ENCODE measurements at regions not wholly inside any gene's neighbourhood (a gene's known extent, or its start where the extent isn't known, plus 50 kb on each side); places are given as distances from the start of the nearest gene placed in this dataset.

GRCh38 chr6:85241498-85242052 is 208.3 kb upstream of the NT5E start:
- H3K79me2 ChIP-seq (ENCODE audit: control insufficient read depth, insufficient read depth, low read length), result no peaks in the 10 kb centered on the region
- H3K4me2 ChIP-seq (replicated peaks; ENCODE audit: low read depth, low read length, poor library complexity, severe bottlenecking), result no peak overlapping the region
- ATAC-seq (ENCODE audit: low read depth) (no peak), DNase-seq (no peak)
- ChIA-PET CTCF (no interaction called here), POLR2A (no interaction called here)
- H3K4me3 Mint-ChIP-seq, result no peak overlapping the region
- TF ChIP-seq EZH2 (IDR thresholded peaks at IDR 0.05; ENCODE audit: borderline replicate concordance, insufficient read depth, low read depth, low read length, poor library complexity, severe bottlenecking) (no peak), CTCF (IDR thresholded peaks at IDR 0.05) (no peak)
- no peak overlapping the region for H2AFZ ChIP-seq (ENCODE audit: insufficient read depth, low read depth, low read length, poor library complexity, severe bottlenecking)
- WGBS (ENCODE audit: insufficient coverage), result no CpG with 5 or more reads among the region's 1 CpG
- no peak overlapping the region for H3K27ac Mint-ChIP-seq
- no peaks in the 10 kb centered on the region for H4K20me1 ChIP-seq (ENCODE audit: control insufficient read depth, insufficient read depth, low read length, poor library complexity, severe bottlenecking)
- H3K9ac ChIP-seq (ENCODE audit: low read length), result no peak overlapping the region
- H3K36me3 ChIP-seq (replicated peaks in 1 of 2; ENCODE audit: control extremely low read depth in 1 of 2, control insufficient read depth in 1 of 2, extremely low read depth in 1 of 2, insufficient read depth in 2 of 2, low read length in 1 of 2), result no peaks in the 10 kb centered on the region
- no peaks in the 10 kb centered on the region for H3K9me3 Mint-ChIP-seq (ENCODE audit: insufficient read depth)
- H3K4me1 ChIP-seq (ENCODE audit: control insufficient read depth in 2 of 2, insufficient read depth in 2 of 2, low read length in 2 of 2), result no peaks in the 10 kb centered on the region
- no peak overlapping the region for H3K4me3 ChIP-seq (ENCODE audit: control extremely low read depth in 1 of 5, extremely low read depth in 1 of 5, insufficient read depth in 1 of 5, low read depth in 2 of 5, low read length in 4 of 5)
- no peaks in the 10 kb centered on the region for H3K4me1 Mint-ChIP-seq
- H3K9me3 ChIP-seq (ENCODE audit: control extremely low read depth in 1 of 3, control insufficient read depth in 2 of 3, insufficient read depth in 1 of 3, low read length in 2 of 3), result no peaks in the 10 kb centered on the region
- H3K27me3 ChIP-seq (replicated peaks in 1 of 4; ENCODE audit: control extremely low read depth in 1 of 4, control insufficient read depth in 3 of 4, insufficient read depth in 4 of 4, low read length in 3 of 4), result no peaks in the 10 kb centered on the region
- no peak overlapping the region for H3K27ac ChIP-seq (ENCODE audit: low read length in 2 of 2)
- H3K27me3 Mint-ChIP-seq, result no peaks in the 10 kb centered on the region
- intact Hi-C loops (cut with micrococcal nuclease), result no loop called here

GRCh38 chr6:85240787-85241385 is 209.0 kb upstream of the NT5E start:
- no peak overlapping the region for H3K4me2 ChIP-seq (replicated peaks; ENCODE audit: low read depth, low read length, poor library complexity, severe bottlenecking)
- Mint-ChIP-seq H3K9me3 (ENCODE audit: insufficient read depth) (no peaks in the 10 kb centered on the region), H3K4me3 (no peak overlapping the region), H3K4me1 (no peaks in the 10 kb centered on the region), H3K27me3 (no peaks in the 10 kb centered on the region), H3K27ac (no peak overlapping the region)
- no peaks in the 10 kb centered on the region for H3K27me3 ChIP-seq (replicated peaks in 1 of 4; ENCODE audit: control extremely low read depth in 1 of 4, control insufficient read depth in 3 of 4, insufficient read depth in 4 of 4, low read length in 3 of 4)
- H3K27ac ChIP-seq (ENCODE audit: low read length in 2 of 2), result no peak overlapping the region
- H3K4me1 ChIP-seq (ENCODE audit: control insufficient read depth in 2 of 2, insufficient read depth in 2 of 2, low read length in 2 of 2), result no peaks in the 10 kb centered on the region
- no peaks in the 10 kb centered on the region for H4K20me1 ChIP-seq (ENCODE audit: control insufficient read depth, insufficient read depth, low read length, poor library complexity, severe bottlenecking)
- no peak overlapping the region for H3K9ac ChIP-seq (ENCODE audit: low read length)
- H3K9me3 ChIP-seq (ENCODE audit: control extremely low read depth in 1 of 3, control insufficient read depth in 2 of 3, insufficient read depth in 1 of 3, low read length in 2 of 3), result no peaks in the 10 kb centered on the region
- H3K79me2 ChIP-seq (ENCODE audit: control insufficient read depth, insufficient read depth, low read length), result no peaks in the 10 kb centered on the region
- TF ChIP-seq EZH2 (IDR thresholded peaks at IDR 0.05; ENCODE audit: borderline replicate concordance, insufficient read depth, low read depth, low read length, poor library complexity, severe bottlenecking) (no peak), CTCF (IDR thresholded peaks at IDR 0.05) (no peak)
- ChIA-PET CTCF (interaction anchor here (0.5 kb wide), 1 partner anchor 398 kb away, joined by 3 read pairs; no protein-coding TSS in a partner anchor), POLR2A (no interaction called here)
- no peak for ATAC-seq (ENCODE audit: low read depth)
- no peaks in the 10 kb centered on the region for H3K36me3 ChIP-seq (replicated peaks in 1 of 2; ENCODE audit: control extremely low read depth in 1 of 2, control insufficient read depth in 1 of 2, extremely low read depth in 1 of 2, insufficient read depth in 2 of 2, low read length in 1 of 2)
- no CpG with 5 or more reads among the region's 1 CpG for WGBS (ENCODE audit: insufficient coverage)
- no peak for DNase-seq
- intact Hi-C loops (cut with micrococcal nuclease), result no loop called here
- H2AFZ ChIP-seq (ENCODE audit: insufficient read depth, low read depth, low read length, poor library complexity, severe bottlenecking), result no peak overlapping the region
- H3K4me3 ChIP-seq (ENCODE audit: control extremely low read depth in 1 of 5, extremely low read depth in 1 of 5, insufficient read depth in 1 of 5, low read depth in 2 of 5, low read length in 4 of 5), result no peak overlapping the region

Data from B cell (primary cell).